PC-3 (cell line): ENCODE measurements at regions not wholly inside any gene's neighbourhood (a gene's known extent, or its start where the extent isn't known, plus 50 kb on each side); places are given as distances from the start of the nearest gene placed in this dataset.

Experiments used
- ATAC-seq: fragments of 200-7000 bp; cut with Tn5 transposase; 2 replicates; pipeline ENCODE4 v1.9.1; 2020; ENCODE audit warnings: mild to moderate bottlenecking, moderate library complexity
- BruUV-seq: library from RNA; stranded (reverse); fragments of 400-500 nt; replicated peaks from 2 replicates; lab custom pipeline; 2021; lab: Mats Ljungman, UMichigan
- CTCF ChIA-PET: fragments of 300-600 bp; sonication (Branson Sonifier 250); formaldehyde crosslinking; loops from one replicate; lab custom pipeline; 2022; ENCODE audit warnings: antibody characterized with exemption; lab: Charles Lee
- POLR2A ChIA-PET: fragments of 300-600 bp; sonication (Branson Sonifier 250); formaldehyde crosslinking; loops from one replicate; lab custom pipeline; 2022; ENCODE audit warnings: antibody characterized with exemption; ENCODE audit not compliant: unreplicated experiment; lab: Charles Lee
- DNase-seq: peaks from one replicate; pipeline ENCODE4 v3.0.0-alpha.2; 2015
- H2AFZ ChIP-seq: fragments of 300-600 bp; sonication (generic); 2 replicates; pipeline ENCODE4 v1.6.0; 2016; ENCODE audit warnings: antibody characterized with exemption, low read length
- H3F3A ChIP-seq: fragments of 300-600 bp; sonication (generic); one replicate; pipeline ENCODE4 v1.6.0; 2017; ENCODE audit warnings: antibody characterized with exemption, low read length, control low read depth, mild to moderate bottlenecking; ENCODE audit not compliant: unreplicated experiment
- H3K27ac ChIP-seq: fragments of 300-600 bp; sonication (generic); 2 replicates; pipeline ENCODE4 v1.5.1; 2016; ENCODE audit warnings: mild to moderate bottlenecking, low read length
- H3K27me3 ChIP-seq: fragments of 300-600 bp; sonication (generic); 2 replicates; pipeline ENCODE4 v1.6.1; 2016; ENCODE audit warnings: low read length, mixed read lengths
- H3K36me3 ChIP-seq: fragments of 300-600 bp; sonication (generic); 2 replicates; pipeline ENCODE4 v1.6.1; 2016; ENCODE audit warnings: low read depth, mixed run types, low read length, mixed read lengths
- H3K4me1 ChIP-seq: fragments of 300-600 bp; sonication (generic); 2 replicates; pipeline ENCODE4 v1.5.1; 2016; ENCODE audit warnings: low read length; ENCODE audit not compliant: insufficient read depth
- H3K4me2 ChIP-seq: fragments of 300-600 bp; sonication (generic); 2 replicates; pipeline ENCODE4 v1.6.0; 2016; ENCODE audit warnings: low read length
- H3K4me3 ChIP-seq: fragments of 300-600 bp; sonication (generic); 2 replicates; pipeline ENCODE4 v1.5.1; 2016; ENCODE audit warnings: mild to moderate bottlenecking, low read length, mixed read lengths
- H3K79me2 ChIP-seq: fragments of 300-600 bp; sonication (generic); 2 replicates; pipeline ENCODE4 v1.6.1; 2017; ENCODE audit warnings: low read length, mixed read lengths
- H3K9ac ChIP-seq: fragments of 300-600 bp; sonication (generic); 2 replicates; pipeline ENCODE4 v1.6.0; 2016; ENCODE audit warnings: mild to moderate bottlenecking, low read length
- H3K9me2 ChIP-seq: fragments of 300-600 bp; sonication (generic); replicated peaks from 2 replicates; pipeline ENCODE4 v1.6.1; 2016; ENCODE audit warnings: mixed run types, low read length, mixed read lengths
- H3K9me3 ChIP-seq: fragments of 300-600 bp; sonication (generic); 2 replicates; pipeline ENCODE4 v1.6.1; 2016; ENCODE audit warnings: low read length, mixed read lengths
- H4K20me1 ChIP-seq: fragments of 300-600 bp; sonication (generic); 2 replicates; pipeline ENCODE4 v1.6.1; 2016; ENCODE audit warnings: low read length, mixed read lengths
- EZH2 ChIP-seq: fragments of 300-600 bp; sonication (generic); IDR thresholded peaks from one replicate; pipeline ENCODE4 v1.6.1; 2017; ENCODE audit warnings: antibody characterized with exemption, mild to moderate bottlenecking, low read length; ENCODE audit not compliant: unreplicated experiment
- EZH2phosphoT487 ChIP-seq: fragments of 300-600 bp; sonication (generic); IDR thresholded peaks from 2 replicates; pipeline ENCODE4 v1.6.1; 2018; ENCODE audit warnings: mild to moderate bottlenecking, antibody characterized with exemption, low read length, borderline replicate concordance
- intact Hi-C: fragments of 100-400 bp; cut with micrococcal nuclease; formaldehyde crosslinking; loops from 2 replicates; pipeline ENCODE4 v1.9.0; 2023
- TF ChIP-seq, protein P1 (sequence below): fragments of 300-600 bp; sonication (generic); conservative IDR thresholded peaks from 2 replicates; pipeline ENCODE4 v1.5.1; 2017; ENCODE audit warnings: antibody characterized with exemption, low read depth, mild to moderate bottlenecking, low read length

GRCh38 chr6:8322659-8323058, 112.7 kb downstream of the SLC35B3 start:
- Histone ChIP-seq H4K20me1 (no peaks in the 10 kb centered on the region), H3K27ac (no peak overlapping the region), H3K4me3 (no peak overlapping the region), H3K36me3 (no peaks in the 10 kb centered on the region), H3K9me3 (no peaks in the 10 kb centered on the region), H3K4me2 (no peak overlapping the region), H3K4me1 (no peaks in the 10 kb centered on the region), H3K79me2 (no peaks in the 10 kb centered on the region), H3K27me3 (peaks cover 28% of the 10 kb centered on the region), H3F3A (no peaks in the 10 kb centered on the region), H3K9ac (no peak overlapping the region), H3K9me2 (no peaks in the 10 kb centered on the region), H2AFZ (no peak overlapping the region)
- ATAC-seq, result no peak
- DNase-seq, result no peak
- intact Hi-C loops, result no loop called here
- CTCF ChIA-PET, result no interaction called here
- no peak for TF ChIP-seq EZH2phosphoT487
- BruUV-seq, result no TSS peak
- POLR2A ChIA-PET, result no interaction called here

DNA sequence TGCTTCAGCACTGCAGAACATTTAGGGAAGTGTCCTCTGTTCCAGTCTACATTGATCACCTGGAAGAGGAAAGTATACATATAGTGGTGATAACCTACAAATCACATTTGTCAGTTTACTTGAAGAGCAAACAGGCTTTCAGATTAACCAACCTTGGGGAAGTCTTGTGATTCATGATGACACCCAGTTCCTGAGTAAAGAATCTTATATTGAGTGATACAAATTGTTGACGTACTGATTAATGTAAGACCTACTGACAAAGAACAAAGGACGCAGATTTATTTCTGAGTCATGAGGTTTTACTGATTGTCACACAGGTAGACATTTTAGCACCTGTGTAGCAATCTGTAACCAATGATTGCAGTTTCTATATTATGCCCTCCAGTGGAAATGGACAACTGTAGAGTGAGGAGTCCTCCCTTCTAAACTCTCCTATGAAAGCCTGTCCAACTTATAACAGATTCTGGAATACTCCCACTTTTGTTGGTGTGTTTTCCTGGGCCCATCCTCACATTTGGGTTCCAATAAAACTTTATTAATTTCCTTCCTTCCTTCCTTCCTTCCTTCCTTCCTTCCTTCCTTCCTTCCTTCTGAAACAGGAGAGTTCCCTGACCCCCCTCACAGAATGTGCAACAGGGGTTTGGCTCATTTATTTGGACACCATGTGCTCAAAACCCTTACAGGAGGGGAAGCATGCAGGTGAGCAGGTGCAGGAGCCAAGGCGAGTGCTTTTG, 113.5 kb downstream of the SLC35B3 start:
- H3K79me2 ChIP-seq, result no peaks in the 10 kb centered on the region

DNA sequence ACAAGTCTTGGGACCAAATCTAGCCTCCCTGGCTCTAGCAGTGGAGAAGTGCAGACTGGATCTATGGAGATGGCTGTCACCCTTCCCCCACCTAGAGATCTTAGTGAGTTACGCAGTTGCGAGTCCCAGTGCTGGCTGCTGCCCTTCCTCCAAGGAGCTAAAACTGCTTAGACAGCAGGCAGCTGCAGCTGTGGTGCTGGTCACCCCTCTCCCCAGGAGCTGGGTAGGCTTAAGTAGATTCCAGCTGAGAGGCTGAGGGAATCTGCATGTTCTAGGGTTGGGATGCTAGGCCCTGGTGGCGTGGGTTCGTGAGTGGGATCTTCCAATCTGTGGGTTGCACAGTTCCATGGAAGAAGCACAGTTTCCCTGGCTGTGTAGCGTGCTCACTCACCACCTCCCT, 120.2 kb downstream of the SLC35B3 start:
- ATAC-seq, result no peak
- POLR2A ChIA-PET, result no interaction called here
- H2AFZ ChIP-seq, result no peak overlapping the region

More for the DNA sequence above, 113.5 kb downstream of the SLC35B3 start:
- Histone ChIP-seq H3K9me3 (no peaks in the 10 kb centered on the region), H3K4me2 (no peak overlapping the region), H3K27me3 (peaks cover 25% of the 10 kb centered on the region; the same call in 1 of the 2 replicates), H3K27ac (no peak overlapping the region), H3K9me2 (no peaks in the 10 kb centered on the region), H3F3A (no peaks in the 10 kb centered on the region), H3K36me3 (no peaks in the 10 kb centered on the region), H2AFZ (no peak overlapping the region), H3K9ac (no peak overlapping the region), H4K20me1 (no peaks in the 10 kb centered on the region), H3K4me3 (no peak overlapping the region), H3K4me1 (no peaks in the 10 kb centered on the region)
- DNase-seq (peak; percentile 41), ATAC-seq (no peak)
- no TSS peak for BruUV-seq
- POLR2A ChIA-PET, result no interaction called here
- CTCF ChIA-PET, result no interaction called here
- TF ChIP-seq, protein P1, sequence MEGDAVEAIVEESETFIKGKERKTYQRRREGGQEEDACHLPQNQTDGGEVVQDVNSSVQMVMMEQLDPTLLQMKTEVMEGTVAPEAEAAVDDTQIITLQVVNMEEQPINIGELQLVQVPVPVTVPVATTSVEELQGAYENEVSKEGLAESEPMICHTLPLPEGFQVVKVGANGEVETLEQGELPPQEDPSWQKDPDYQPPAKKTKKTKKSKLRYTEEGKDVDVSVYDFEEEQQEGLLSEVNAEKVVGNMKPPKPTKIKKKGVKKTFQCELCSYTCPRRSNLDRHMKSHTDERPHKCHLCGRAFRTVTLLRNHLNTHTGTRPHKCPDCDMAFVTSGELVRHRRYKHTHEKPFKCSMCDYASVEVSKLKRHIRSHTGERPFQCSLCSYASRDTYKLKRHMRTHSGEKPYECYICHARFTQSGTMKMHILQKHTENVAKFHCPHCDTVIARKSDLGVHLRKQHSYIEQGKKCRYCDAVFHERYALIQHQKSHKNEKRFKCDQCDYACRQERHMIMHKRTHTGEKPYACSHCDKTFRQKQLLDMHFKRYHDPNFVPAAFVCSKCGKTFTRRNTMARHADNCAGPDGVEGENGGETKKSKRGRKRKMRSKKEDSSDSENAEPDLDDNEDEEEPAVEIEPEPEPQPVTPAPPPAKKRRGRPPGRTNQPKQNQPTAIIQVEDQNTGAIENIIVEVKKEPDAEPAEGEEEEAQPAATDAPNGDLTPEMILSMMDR, result no peak
- TF ChIP-seq EZH2 (no peak), EZH2phosphoT487 (no peak)
- intact Hi-C loops, result no loop called here

More for the DNA sequence above, 120.2 kb downstream of the SLC35B3 start:
- H3K4me1 ChIP-seq, result no peaks in the 10 kb centered on the region
- no peaks in the 10 kb centered on the region for H3K9me2 ChIP-seq
- TF ChIP-seq EZH2 (no peak), EZH2phosphoT487 (no peak)
- TF ChIP-seq, protein P1, result no peak
- intact Hi-C loops, result no loop called here
- H3K27me3 ChIP-seq, result peaks cover 24% of the 10 kb centered on the region
- H3K4me2 ChIP-seq, result no peak overlapping the region
- no peak overlapping the region for H3K9ac ChIP-seq
- H3F3A ChIP-seq, result no peaks in the 10 kb centered on the region
- no peak overlapping the region for H3K4me3 ChIP-seq
- no peaks in the 10 kb centered on the region for H3K9me3 ChIP-seq
- no peak overlapping the region for H3K27ac ChIP-seq
- no TSS peak for BruUV-seq
- H3K79me2 ChIP-seq, result no peaks in the 10 kb centered on the region
- H3K36me3 ChIP-seq, result no peaks in the 10 kb centered on the region
- no peaks in the 10 kb centered on the region for H4K20me1 ChIP-seq
- CTCF ChIA-PET, result no interaction called here
- no peak for DNase-seq
